ENCODE measurements at regions not wholly inside any gene's neighbourhood (a gene's known extent, or its start where the extent isn't known, plus 50 kb on each side); places are given as distances from the start of the nearest gene placed in this dataset.

DNA sequence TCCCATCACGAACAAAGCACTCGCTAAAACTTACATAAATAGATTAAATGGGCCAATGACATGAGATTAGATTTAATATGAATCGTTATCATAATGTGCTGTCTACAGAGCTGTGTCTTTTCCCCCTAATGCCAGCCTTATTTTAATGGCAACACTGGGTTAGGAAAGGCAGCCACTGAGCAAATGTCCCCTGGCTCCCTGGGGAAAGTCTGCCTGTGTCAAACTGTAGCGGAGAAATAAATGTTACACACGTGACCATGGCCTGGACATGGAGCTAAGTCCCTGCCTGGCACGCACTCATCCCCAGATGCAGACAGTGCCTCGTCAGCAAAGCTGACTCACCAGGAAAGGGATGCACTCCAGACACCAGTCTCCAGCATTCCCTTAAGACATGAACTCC lies 61.3 kb upstream of the SDK2 start:
- TF ChIP-seq, protein P1, sequence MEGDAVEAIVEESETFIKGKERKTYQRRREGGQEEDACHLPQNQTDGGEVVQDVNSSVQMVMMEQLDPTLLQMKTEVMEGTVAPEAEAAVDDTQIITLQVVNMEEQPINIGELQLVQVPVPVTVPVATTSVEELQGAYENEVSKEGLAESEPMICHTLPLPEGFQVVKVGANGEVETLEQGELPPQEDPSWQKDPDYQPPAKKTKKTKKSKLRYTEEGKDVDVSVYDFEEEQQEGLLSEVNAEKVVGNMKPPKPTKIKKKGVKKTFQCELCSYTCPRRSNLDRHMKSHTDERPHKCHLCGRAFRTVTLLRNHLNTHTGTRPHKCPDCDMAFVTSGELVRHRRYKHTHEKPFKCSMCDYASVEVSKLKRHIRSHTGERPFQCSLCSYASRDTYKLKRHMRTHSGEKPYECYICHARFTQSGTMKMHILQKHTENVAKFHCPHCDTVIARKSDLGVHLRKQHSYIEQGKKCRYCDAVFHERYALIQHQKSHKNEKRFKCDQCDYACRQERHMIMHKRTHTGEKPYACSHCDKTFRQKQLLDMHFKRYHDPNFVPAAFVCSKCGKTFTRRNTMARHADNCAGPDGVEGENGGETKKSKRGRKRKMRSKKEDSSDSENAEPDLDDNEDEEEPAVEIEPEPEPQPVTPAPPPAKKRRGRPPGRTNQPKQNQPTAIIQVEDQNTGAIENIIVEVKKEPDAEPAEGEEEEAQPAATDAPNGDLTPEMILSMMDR (conservative IDR thresholded peaks at IDR 0.05; ENCODE audit: low read depth, low read length): no peak
- no peak for TF ChIP-seq EZH2 (IDR thresholded peaks at IDR 0.05; ENCODE audit: low read length, unreplicated experiment)

Data from PC-3 (cell line).